DOHH2 (cell line): ENCODE measurements at regions not wholly inside any gene's neighbourhood (a gene's known extent, or its start where the extent isn't known, plus 50 kb on each side); places are given as distances from the start of the nearest gene placed in this dataset.

ENCODE experiments used
- CTCF ChIP-seq: fragments of 200-600 bp; sonication (generic); IDR thresholded peaks from one replicate; pipeline ENCODE4 v1.5.1; 2014; ENCODE audit warnings: antibody characterized with exemption, mild to moderate bottlenecking, low read depth, low read length; ENCODE audit not compliant: poor library complexity, severe bottlenecking
- EZH2phosphoT487 ChIP-seq: fragments of 200-600 bp; sonication (generic); IDR thresholded peaks from 2 replicates; pipeline ENCODE4 v1.6.1; 2017; ENCODE audit warnings: borderline replicate concordance, mild to moderate bottlenecking, antibody characterized with exemption, low read length, moderate library complexity, mixed read lengths

GRCh38 chr7:46003161-46003560 is 82.1 kb upstream of the IGFBP3 start:
- TF ChIP-seq CTCF (no peak), EZH2phosphoT487 (no peak)
